ENCODE measurements at regions not wholly inside any gene's neighbourhood (a gene's known extent, or its start where the extent isn't known, plus 50 kb on each side); places are given as distances from the start of the nearest gene placed in this dataset.

DNA sequence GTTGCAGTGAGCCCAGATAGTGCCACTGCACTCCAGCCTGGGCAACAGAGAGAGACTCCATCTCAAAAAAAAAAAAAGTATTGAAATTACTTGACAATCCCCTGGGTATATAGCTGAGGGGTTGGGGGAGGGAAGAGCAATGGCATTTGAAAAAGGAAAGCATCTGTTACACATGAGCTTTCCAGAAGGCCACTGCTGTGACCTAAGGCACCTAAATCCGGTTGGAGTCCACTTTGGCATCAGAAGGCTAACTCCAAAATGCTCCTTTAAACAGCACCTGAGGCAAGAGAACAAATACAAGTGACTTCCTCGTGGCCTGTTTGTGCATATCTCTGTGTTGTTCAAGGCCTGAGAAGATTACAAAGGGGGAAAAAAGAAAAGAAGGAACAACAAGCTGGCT lies 74.8 kb upstream of the PALS2 start:
- no peak for DNase-seq
- Mint-ChIP-seq H3K27ac (no peak overlapping the region), H3K27me3 (ENCODE audit: low read depth) (peaks cover 3% of the 10 kb centered on the region), H3K36me3 (ENCODE audit: low read depth) (no peaks in the 10 kb centered on the region), H3K4me3 (no peak overlapping the region), H3K9me3 (no peaks in the 10 kb centered on the region), H3K4me1 (ENCODE audit: low read depth) (no peaks in the 10 kb centered on the region)
- CTCF ChIA-PET = no interaction called here
- intact Hi-C loops (cut with micrococcal nuclease) = no loop called here

DNA sequence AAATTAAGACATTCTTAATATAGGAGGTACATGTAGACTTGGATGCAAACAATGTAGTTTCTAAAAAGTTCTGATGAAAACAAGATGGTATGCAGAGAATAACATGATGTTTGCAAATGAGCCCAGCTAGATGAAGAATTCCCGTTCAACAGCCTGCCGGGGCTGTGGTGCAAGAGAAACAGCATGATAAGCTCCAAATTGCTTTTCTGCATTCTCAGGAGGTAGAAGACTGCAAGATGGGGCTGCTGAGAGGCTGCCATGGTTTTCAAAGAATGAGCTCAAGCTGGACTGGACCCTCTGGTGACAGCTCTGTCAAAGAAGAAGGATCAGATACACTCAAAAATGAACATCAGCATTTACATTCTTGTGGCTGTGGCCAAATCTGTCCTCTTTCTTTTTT lies 73.4 kb upstream of the PALS2 start:
- H3K36me3 Mint-ChIP-seq (ENCODE audit: low read depth) = no peaks in the 10 kb centered on the region
- peaks cover 3% of the 10 kb centered on the region for H3K27me3 Mint-ChIP-seq (ENCODE audit: low read depth)
- H3K4me3 Mint-ChIP-seq = no peak overlapping the region
- intact Hi-C loops (cut with micrococcal nuclease) = no loop called here
- no peaks in the 10 kb centered on the region for H3K9me3 Mint-ChIP-seq
- CTCF ChIA-PET = interaction anchor here (0.5 to 0.7 kb wide), 2 partner anchors 520 to 570 kb away, joined by 3 read pairs; no protein-coding TSS in a partner anchor
- no peaks in the 10 kb centered on the region for H3K4me1 Mint-ChIP-seq (ENCODE audit: low read depth)
- H3K27ac Mint-ChIP-seq = no peak overlapping the region
- DNase-seq = no peak

DNA sequence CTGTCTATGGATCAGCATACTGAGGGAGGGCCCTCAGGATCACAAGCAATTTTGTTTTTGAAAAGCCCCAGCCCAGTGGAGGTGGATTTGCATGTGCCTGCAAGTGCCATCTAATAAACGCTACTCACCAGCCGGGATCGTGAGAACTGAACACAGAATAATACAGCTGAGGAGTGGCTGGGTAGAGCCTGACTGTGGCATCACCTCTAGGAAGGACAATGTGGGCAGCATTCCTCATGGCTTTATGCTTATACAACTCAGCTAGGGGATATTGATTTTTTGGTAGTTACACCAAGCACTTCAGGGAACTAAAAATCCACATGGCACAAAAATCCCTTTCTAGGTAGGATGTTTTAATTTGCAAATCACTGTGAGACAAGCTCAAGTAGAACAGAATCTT lies 72.7 kb upstream of the PALS2 start:
- CTCF ChIA-PET = interaction anchor here (1.0 to 1.3 kb wide), 2 partner anchors 9 to 15 kb away, joined by 3 to 4 read pairs; no protein-coding TSS in a partner anchor
- Mint-ChIP-seq H3K27ac (no peak overlapping the region), H3K27me3 (ENCODE audit: low read depth) (peaks cover 3% of the 10 kb centered on the region), H3K9me3 (no peaks in the 10 kb centered on the region), H3K4me3 (no peak overlapping the region), H3K4me1 (ENCODE audit: low read depth) (no peaks in the 10 kb centered on the region), H3K36me3 (ENCODE audit: low read depth) (no peaks in the 10 kb centered on the region)
- no peak for DNase-seq
- intact Hi-C loops (cut with micrococcal nuclease) = no loop called here

DNA sequence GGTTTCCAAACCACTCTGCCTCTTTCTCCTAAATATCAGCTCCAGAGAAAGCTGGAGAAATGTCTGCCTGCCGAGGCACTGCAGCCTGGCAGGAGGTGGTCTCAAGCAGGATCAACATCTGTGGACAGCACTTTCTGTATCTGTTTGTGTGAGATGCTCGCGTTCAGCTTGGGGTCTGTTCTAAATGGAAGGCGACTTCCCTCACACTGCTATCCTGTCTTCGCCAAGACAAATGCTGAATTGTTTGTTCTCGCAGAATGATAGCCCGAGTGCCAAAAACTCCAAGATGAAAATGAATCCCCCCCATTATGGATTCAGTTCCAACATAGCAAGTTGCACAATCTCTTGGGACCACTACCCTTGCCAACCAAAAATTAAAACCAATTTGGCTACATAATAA lies 72.2 kb upstream of the PALS2 start:
- Mint-ChIP-seq H3K9me3 (no peaks in the 10 kb centered on the region), H3K4me3 (no peak overlapping the region), H3K36me3 (ENCODE audit: low read depth) (no peaks in the 10 kb centered on the region), H3K27ac (no peak overlapping the region), H3K27me3 (ENCODE audit: low read depth) (peaks cover 3% of the 10 kb centered on the region), H3K4me1 (ENCODE audit: low read depth) (no peaks in the 10 kb centered on the region)
- DNase-seq = no peak
- intact Hi-C loops (cut with micrococcal nuclease) = no loop called here
- CTCF ChIA-PET = interaction anchor here (1.0 to 1.3 kb wide), 2 partner anchors 8 to 14 kb away, joined by 3 to 4 read pairs; no protein-coding TSS in a partner anchor

DNA sequence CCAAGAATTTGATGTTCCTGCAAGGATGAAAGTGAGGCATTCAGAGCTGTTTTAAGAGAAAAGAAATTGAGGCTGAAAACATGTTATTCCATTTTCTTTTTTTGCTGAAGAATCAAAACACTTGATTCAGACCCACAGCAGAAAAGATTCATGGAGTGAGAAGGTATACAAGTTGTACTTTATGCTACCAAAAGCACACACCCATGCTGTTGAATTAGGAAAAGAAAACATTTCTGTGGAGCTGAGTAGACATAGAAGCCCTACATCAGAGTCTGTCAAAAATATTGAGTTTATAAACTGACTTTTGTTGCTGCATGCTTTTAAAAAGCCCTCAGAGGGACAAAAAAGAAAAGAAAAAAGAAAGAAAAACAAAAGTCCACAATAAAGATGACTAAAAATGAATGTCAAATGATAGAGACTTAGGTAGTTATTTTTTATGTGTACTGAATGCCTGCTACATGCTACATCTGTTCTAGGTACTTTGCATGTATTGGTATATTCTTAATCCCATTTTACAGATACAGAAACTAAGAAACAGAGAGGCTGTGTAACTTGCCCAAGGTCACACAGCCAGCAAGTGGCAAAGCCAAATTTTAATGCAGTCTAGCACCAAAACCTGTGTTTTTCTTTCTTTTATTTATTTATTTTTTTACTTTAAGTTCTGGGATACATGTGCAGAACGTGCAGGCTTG lies 71.7 kb upstream of the PALS2 start:
- DNase-seq = no peak
- no peaks in the 10 kb centered on the region for H3K36me3 Mint-ChIP-seq (ENCODE audit: low read depth)
- H3K4me1 Mint-ChIP-seq (ENCODE audit: low read depth) = no peaks in the 10 kb centered on the region
- no peak overlapping the region for H3K27ac Mint-ChIP-seq
- intact Hi-C loops (cut with micrococcal nuclease) = no loop called here
- no peaks in the 10 kb centered on the region for H3K9me3 Mint-ChIP-seq
- CTCF ChIA-PET = interaction anchor here (1.0 to 1.3 kb wide), 2 partner anchors 8 to 14 kb away, joined by 3 to 4 read pairs; no protein-coding TSS in a partner anchor
- H3K27me3 Mint-ChIP-seq (ENCODE audit: low read depth) = peaks cover 3% of the 10 kb centered on the region
- no peak overlapping the region for H3K4me3 Mint-ChIP-seq

DNA sequence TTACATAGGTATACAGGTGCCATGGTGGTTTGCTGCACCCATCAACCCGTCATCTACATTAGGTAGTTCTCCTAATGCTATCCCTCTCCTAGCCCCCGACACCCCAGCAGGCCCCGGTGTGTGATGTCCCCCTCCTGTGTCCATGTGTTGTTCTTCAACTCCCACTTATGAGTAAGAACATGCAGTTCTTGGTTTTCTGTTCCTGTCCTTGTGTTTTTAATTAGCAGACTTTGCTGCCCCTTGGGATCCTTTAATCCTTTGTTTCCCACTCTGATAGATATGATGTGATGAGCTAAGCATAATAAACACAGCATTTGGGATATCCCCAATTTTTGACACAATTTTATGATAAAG lies 71.1 kb upstream of the PALS2 start:
- H3K4me3 Mint-ChIP-seq = no peak overlapping the region
- intact Hi-C loops (cut with micrococcal nuclease) = no loop called here
- peaks cover 3% of the 10 kb centered on the region for H3K27me3 Mint-ChIP-seq (ENCODE audit: low read depth)
- CTCF ChIA-PET = no interaction called here
- H3K4me1 Mint-ChIP-seq (ENCODE audit: low read depth) = no peaks in the 10 kb centered on the region
- DNase-seq = no peak
- H3K36me3 Mint-ChIP-seq (ENCODE audit: low read depth) = no peaks in the 10 kb centered on the region
- no peak overlapping the region for H3K27ac Mint-ChIP-seq
- no peaks in the 10 kb centered on the region for H3K9me3 Mint-ChIP-seq

DNA sequence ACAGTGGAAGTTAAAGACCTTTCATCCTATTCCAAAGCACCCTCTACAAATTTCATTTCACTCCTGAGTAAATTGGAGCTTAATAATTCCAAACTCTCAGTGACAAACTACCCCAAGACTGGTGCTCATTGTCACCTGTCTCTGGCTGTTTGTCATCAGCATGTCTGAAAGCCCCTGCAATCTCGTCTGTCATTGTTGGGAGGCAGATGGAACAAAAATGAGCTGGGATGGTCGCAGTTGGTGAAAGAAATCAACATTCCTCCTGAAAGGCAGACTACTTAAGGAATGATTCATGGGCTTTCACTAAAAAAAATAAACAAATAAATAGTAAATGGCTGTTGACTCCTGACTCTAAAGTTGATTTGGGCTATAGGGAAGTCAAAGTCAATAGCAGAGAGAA lies 69.7 kb upstream of the PALS2 start:
- intact Hi-C loops (cut with micrococcal nuclease) = no loop called here
- Mint-ChIP-seq H3K4me1 (ENCODE audit: low read depth) (no peaks in the 10 kb centered on the region), H3K36me3 (ENCODE audit: low read depth) (no peaks in the 10 kb centered on the region), H3K4me3 (no peak overlapping the region), H3K27me3 (ENCODE audit: low read depth) (peaks cover 3% of the 10 kb centered on the region), H3K9me3 (no peaks in the 10 kb centered on the region), H3K27ac (no peak overlapping the region)
- CTCF ChIA-PET = no interaction called here
- no peak for DNase-seq

DNA sequence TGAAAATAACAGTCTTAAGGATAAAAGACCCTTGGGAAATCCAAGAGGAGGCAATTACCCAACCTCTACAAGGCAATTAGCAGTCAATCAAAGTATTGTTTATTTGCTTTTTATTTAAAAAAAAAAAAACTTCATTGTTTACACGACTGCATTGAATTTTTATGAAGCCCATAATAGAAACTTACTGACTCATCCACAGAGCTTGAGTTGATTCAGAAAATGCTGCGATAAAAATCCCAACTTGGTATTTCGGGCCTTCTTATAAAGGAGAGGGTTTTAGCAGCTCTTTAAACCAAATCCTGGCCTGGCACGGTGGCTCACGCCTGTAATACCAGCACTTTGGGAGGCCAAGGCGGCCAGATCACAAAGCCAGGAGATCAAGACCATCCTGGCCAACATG lies 69.2 kb upstream of the PALS2 start:
- H3K9me3 Mint-ChIP-seq = no peaks in the 10 kb centered on the region
- intact Hi-C loops (cut with micrococcal nuclease) = no loop called here
- no peaks in the 10 kb centered on the region for H3K4me1 Mint-ChIP-seq (ENCODE audit: low read depth)
- H3K27me3 Mint-ChIP-seq (ENCODE audit: low read depth) = peaks cover 3% of the 10 kb centered on the region
- DNase-seq = no peak
- no peaks in the 10 kb centered on the region for H3K36me3 Mint-ChIP-seq (ENCODE audit: low read depth)
- H3K27ac Mint-ChIP-seq = no peak overlapping the region
- no peak overlapping the region for H3K4me3 Mint-ChIP-seq
- CTCF ChIA-PET = no interaction called here

DNA sequence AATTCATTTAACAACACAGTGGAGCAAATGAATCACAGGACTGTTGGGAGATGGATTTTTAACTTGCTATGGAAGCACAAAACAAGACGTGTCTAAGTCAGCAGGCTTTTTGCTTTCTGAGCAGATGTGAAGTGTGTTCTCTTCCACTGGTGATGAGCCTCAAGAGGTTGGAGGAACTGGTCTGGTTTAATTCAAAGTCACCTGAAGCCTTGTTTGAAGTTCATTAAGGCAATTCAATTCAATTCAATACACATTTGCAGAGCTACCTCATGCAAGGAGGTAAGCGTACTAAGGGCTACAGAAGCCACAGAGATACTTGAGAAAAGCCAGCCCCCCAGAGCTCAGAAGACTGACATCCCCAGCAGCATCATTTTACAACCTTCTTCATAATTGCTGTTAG lies 68.4 kb upstream of the PALS2 start:
- Mint-ChIP-seq H3K36me3 (ENCODE audit: low read depth) (no peaks in the 10 kb centered on the region), H3K27ac (no peak overlapping the region), H3K4me1 (ENCODE audit: low read depth) (no peaks in the 10 kb centered on the region), H3K9me3 (no peaks in the 10 kb centered on the region), H3K4me3 (no peak overlapping the region), H3K27me3 (ENCODE audit: low read depth) (no peaks in the 10 kb centered on the region)
- intact Hi-C loops (cut with micrococcal nuclease) = no loop called here
- CTCF ChIA-PET = interaction anchor here (0.7 kb wide), 2 partner anchors 45 to 1727 kb away, joined by 3 read pairs; no protein-coding TSS in a partner anchor
- no peak for DNase-seq

DNA sequence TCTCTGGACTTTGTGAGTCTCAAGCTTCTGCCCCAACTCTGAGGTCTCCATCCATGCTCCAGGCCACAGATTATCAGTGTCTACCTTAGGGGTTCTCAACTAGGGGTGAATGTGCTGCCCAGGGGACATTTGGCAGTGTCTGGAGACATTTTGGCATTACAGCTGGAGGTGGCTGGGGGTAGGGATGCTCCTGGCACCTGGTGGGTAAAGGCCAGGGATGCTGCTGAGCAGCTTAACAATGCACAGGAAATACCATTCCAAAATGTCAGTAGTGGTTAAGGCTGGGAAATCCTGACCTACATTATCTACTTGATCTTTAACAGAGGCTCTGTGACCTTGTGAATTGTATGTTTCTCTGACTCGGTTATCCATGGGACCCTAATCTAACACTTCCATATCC lies 67.3 kb upstream of the PALS2 start:
- no peak overlapping the region for H3K27ac Mint-ChIP-seq
- H3K27me3 Mint-ChIP-seq (ENCODE audit: low read depth) = no peaks in the 10 kb centered on the region
- CTCF ChIA-PET = interaction anchor here (0.7 kb wide), 1 partner anchor 1867 kb away, joined by 4 read pairs; no protein-coding TSS in a partner anchor
- H3K4me1 Mint-ChIP-seq (ENCODE audit: low read depth) = no peaks in the 10 kb centered on the region
- DNase-seq = no peak
- no peaks in the 10 kb centered on the region for H3K36me3 Mint-ChIP-seq (ENCODE audit: low read depth)
- H3K4me3 Mint-ChIP-seq = no peak overlapping the region
- intact Hi-C loops (cut with micrococcal nuclease) = no loop called here
- H3K9me3 Mint-ChIP-seq = no peaks in the 10 kb centered on the region

DNA sequence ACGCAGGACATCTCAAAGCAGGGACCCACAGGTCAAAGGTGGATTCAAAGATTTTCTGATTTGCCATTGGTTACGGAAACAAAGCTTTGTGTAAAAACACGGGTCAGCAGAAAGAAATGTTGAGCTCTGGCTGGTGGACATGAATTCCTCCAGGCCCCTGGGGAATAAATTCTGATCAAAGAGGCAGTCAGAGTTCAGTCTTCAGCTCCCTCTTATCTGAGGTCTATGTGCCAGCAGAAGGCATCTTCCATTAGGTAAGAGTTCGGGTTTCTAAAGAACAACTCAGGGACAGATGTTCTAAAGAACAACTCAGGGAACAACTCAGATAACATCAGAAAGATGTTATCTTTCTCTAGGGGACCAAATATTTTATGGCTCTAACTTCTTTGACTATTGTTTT lies 64.9 kb upstream of the PALS2 start:
- Mint-ChIP-seq H3K27ac (no peak overlapping the region), H3K4me3 (no peak overlapping the region), H3K36me3 (ENCODE audit: low read depth) (no peaks in the 10 kb centered on the region), H3K9me3 (no peaks in the 10 kb centered on the region), H3K4me1 (ENCODE audit: low read depth) (no peaks in the 10 kb centered on the region), H3K27me3 (ENCODE audit: low read depth) (no peaks in the 10 kb centered on the region)
- intact Hi-C loops (cut with micrococcal nuclease) = no loop called here
- CTCF ChIA-PET = no interaction called here
- DNase-seq = no peak

DNA sequence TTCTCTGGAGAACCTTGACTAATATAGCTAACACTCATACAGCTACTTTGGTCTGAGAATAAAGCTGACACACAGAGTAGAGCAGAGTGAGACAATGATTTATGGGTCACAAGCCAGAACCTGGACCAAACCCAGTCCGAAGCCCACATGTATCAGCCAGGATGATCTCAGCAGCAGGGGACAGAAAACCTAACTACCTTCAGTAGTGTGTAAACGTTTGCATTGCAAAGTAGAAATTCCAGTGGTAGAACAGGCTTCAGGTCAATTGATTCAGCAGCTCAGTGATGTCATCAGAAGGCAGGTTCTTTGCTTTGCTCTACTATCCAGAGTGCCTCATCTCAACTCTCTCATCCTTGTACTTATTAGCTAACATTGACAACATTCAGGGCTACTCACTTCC lies 62.5 kb upstream of the PALS2 start:
- DNase-seq = no peak
- H3K36me3 Mint-ChIP-seq (ENCODE audit: low read depth) = no peaks in the 10 kb centered on the region
- no peak overlapping the region for H3K4me3 Mint-ChIP-seq
- no peak overlapping the region for H3K27ac Mint-ChIP-seq
- H3K4me1 Mint-ChIP-seq (ENCODE audit: low read depth) = no peaks in the 10 kb centered on the region
- H3K27me3 Mint-ChIP-seq (ENCODE audit: low read depth) = peaks cover 2% of the 10 kb centered on the region
- H3K9me3 Mint-ChIP-seq = no peaks in the 10 kb centered on the region
- CTCF ChIA-PET = no interaction called here
- intact Hi-C loops (cut with micrococcal nuclease) = no loop called here

DNA sequence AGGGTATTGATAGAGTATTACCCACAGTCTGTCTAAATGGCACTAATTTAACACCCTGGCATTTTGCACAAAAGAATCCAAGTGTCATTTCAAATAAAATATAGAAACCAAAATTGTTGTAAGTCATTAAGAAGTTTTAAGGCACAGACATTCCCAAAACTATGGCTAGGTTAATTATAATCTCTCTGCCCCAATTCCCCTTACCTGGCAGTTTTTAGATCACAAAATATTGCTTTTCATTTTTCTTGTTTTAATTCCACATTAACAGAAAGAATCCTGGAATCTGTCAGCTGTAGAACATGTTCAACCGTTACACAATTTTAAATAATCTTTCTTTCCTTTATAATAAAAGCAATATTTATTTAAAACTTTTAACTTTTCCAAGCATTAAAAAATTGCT lies 56.1 kb upstream of the PALS2 start:
- no peak overlapping the region for H3K4me3 Mint-ChIP-seq

More for the DNA sequence above, 56.1 kb upstream of the PALS2 start:
- CTCF ChIA-PET = no interaction called here
- H3K27ac Mint-ChIP-seq = no peak overlapping the region
- intact Hi-C loops (cut with micrococcal nuclease) = no loop called here
- no peaks in the 10 kb centered on the region for H3K4me1 Mint-ChIP-seq (ENCODE audit: low read depth)
- no peaks in the 10 kb centered on the region for H3K9me3 Mint-ChIP-seq
- H3K36me3 Mint-ChIP-seq (ENCODE audit: low read depth) = no peaks in the 10 kb centered on the region
- DNase-seq = no peak
- H3K27me3 Mint-ChIP-seq (ENCODE audit: low read depth) = peaks cover 4% of the 10 kb centered on the region

Data from activated naive CD4-positive, alpha-beta T cell treated with anti-CD3 and anti-CD28 coated beads for 36 hours (primary cell).